Activated T-cell treated with anti-CD3 and anti-CD28 coated beads, Interleukin-2, amount 50 U/mL, for 48 hours (primary cell): ENCODE measurements at regions not wholly inside any gene's neighbourhood (a gene's known extent, or its start where the extent isn't known, plus 50 kb on each side); places are given as distances from the start of the nearest gene placed in this dataset.

Experiments used
- DNase-seq, 2 experiments: peaks; one replicate each; pipeline ENCODE4 v3.0.0-alpha.2; 2020

GRCh38 chr20:52775786-52776185 is 196.4 kb upstream of the TSHZ2 start:
- no peak for DNase-seq

GRCh38 chr20:52768694-52769093 is 203.5 kb upstream of the TSHZ2 start:
- no peak for DNase-seq

- DNase-seq, result no peak
Observed at GRCh38 chr20:52766645-52767435, 205.3 kb upstream of the TSHZ2 start.

- no peak for DNase-seq
Observed at GRCh38 chr20:52763321-52763853, 208.8 kb upstream of the TSHZ2 start.

- no peak for DNase-seq
Observed at GRCh38 chr20:52761867-52762266, 210.3 kb upstream of the TSHZ2 start.

GRCh38 chr20:52760791-52761190 is 211.4 kb upstream of the TSHZ2 start:
- no peak for DNase-seq

- no peak for DNase-seq
Observed at GRCh38 chr20:52757411-52757810, 214.7 kb upstream of the TSHZ2 start.

- DNase-seq, result no peak
Observed at GRCh38 chr20:52755744-52756143, 216.4 kb upstream of the TSHZ2 start.

- no peak for DNase-seq
Observed at GRCh38 chr20:52754366-52754765, 217.8 kb upstream of the TSHZ2 start.

- no peak for DNase-seq
Observed at GRCh38 chr20:52752023-52752422, 220.1 kb upstream of the TSHZ2 start.

- no peak for DNase-seq
Observed at GRCh38 chr20:52751571-52751970, 220.6 kb upstream of the TSHZ2 start.

- no peak for DNase-seq
Observed at GRCh38 chr20:52749938-52750337, 222.2 kb upstream of the TSHZ2 start.

GRCh38 chr20:52748990-52749389 is 223.2 kb upstream of the TSHZ2 start:
- no peak for DNase-seq

- DNase-seq, result no peak
Observed at GRCh38 chr20:52748285-52748932, 223.7 kb upstream of the TSHZ2 start.

- no peak for DNase-seq
Observed at GRCh38 chr20:52747845-52748284, 224.3 kb upstream of the TSHZ2 start.

GRCh38 chr20:52746770-52747169 is 225.4 kb upstream of the TSHZ2 start:
- DNase-seq, result no peak

- no peak for DNase-seq
Observed at GRCh38 chr20:52746190-52746589, 226.0 kb upstream of the TSHZ2 start.

GRCh38 chr20:52744441-52744840 is 227.7 kb upstream of the TSHZ2 start:
- DNase-seq, result no peak

GRCh38 chr20:52738081-52738480 is 234.1 kb upstream of the TSHZ2 start:
- no peak for DNase-seq

- no peak for DNase-seq
Observed at GRCh38 chr20:52736507-52736906, 235.7 kb upstream of the TSHZ2 start.

GRCh38 chr20:52731093-52731492 is 241.1 kb upstream of the TSHZ2 start:
- no peak for DNase-seq

GRCh38 chr20:52727740-52728456 is 244.3 kb upstream of the TSHZ2 start:
- DNase-seq, result no peak

GRCh38 chr20:52724541-52724940 is 247.6 kb upstream of the TSHZ2 start:
- no peak for DNase-seq
